MCF 10A (cell line): ENCODE measurements at regions not wholly inside any gene's neighbourhood (a gene's known extent, or its start where the extent isn't known, plus 50 kb on each side); places are given as distances from the start of the nearest gene placed in this dataset.

Experiments used
- BruUV-seq: library from RNA; stranded (reverse); fragments of 400-500 nt; replicated peaks from 2 replicates; lab custom pipeline; 2021; lab: Mats Ljungman, UMichigan
- CTCF ChIA-PET: fragments of 300-600 bp; sonication (Branson Sonifier 250); formaldehyde crosslinking; extraction: SDS; loops from one replicate; lab custom pipeline; 2021; ENCODE audit warnings: antibody characterized with exemption, inconsistent platforms; lab: Yijun Ruan, JAX
- POLR2A ChIA-PET: fragments of 300-600, 350-650 bp; sonication (Branson Sonifier 250); formaldehyde crosslinking; extraction: SDS; loops from one replicate; lab custom pipeline; 2020; ENCODE audit warnings: antibody characterized with exemption, inconsistent platforms; lab: Yijun Ruan, JAX
- DNase-seq: peaks from one replicate; pipeline ENCODE4 v3.0.0-alpha.2; 2018; ENCODE audit not compliant: unreplicated experiment
- H3K27ac Mint-ChIP-seq: one replicate; pipeline ENCODE4 v1.8.0; 2022; ENCODE audit warnings: mild to moderate bottlenecking, low read depth, mixed read lengths; ENCODE audit not compliant: unreplicated experiment
- H3K27me3 Mint-ChIP-seq: one replicate; pipeline ENCODE4 v1.8.0; 2022; ENCODE audit warnings: mixed read lengths; ENCODE audit not compliant: insufficient read depth, unreplicated experiment
- H3K36me3 Mint-ChIP-seq: one replicate; pipeline ENCODE4 v1.8.0; 2022; ENCODE audit warnings: mild to moderate bottlenecking, moderate library complexity, mixed read lengths; ENCODE audit not compliant: insufficient read depth, unreplicated experiment
- H3K4me1 Mint-ChIP-seq: one replicate; pipeline ENCODE4 v1.8.0; 2022; ENCODE audit warnings: mixed read lengths; ENCODE audit not compliant: insufficient read depth, unreplicated experiment
- H3K4me3 Mint-ChIP-seq: one replicate; pipeline ENCODE4 v1.8.0; 2022; ENCODE audit warnings: mild to moderate bottlenecking, moderate library complexity, mixed read lengths; ENCODE audit not compliant: unreplicated experiment
- H3K9me3 Mint-ChIP-seq: one replicate; pipeline ENCODE4 v1.8.0; 2022; ENCODE audit warnings: mixed read lengths; ENCODE audit not compliant: unreplicated experiment
- intact Hi-C: fragments of 100-400 bp; cut with micrococcal nuclease; formaldehyde crosslinking; loops from 2 replicates; pipeline ENCODE4 v1.14.1; 2022
- TF ChIP-seq, protein P1 (sequence below): fragments of 200-600 bp; IDR thresholded peaks from one replicate; pipeline ENCODE4 v1.8.0; 2022; ENCODE audit warnings: antibody characterized with exemption, mild to moderate bottlenecking; ENCODE audit not compliant: unreplicated experiment

DNA sequence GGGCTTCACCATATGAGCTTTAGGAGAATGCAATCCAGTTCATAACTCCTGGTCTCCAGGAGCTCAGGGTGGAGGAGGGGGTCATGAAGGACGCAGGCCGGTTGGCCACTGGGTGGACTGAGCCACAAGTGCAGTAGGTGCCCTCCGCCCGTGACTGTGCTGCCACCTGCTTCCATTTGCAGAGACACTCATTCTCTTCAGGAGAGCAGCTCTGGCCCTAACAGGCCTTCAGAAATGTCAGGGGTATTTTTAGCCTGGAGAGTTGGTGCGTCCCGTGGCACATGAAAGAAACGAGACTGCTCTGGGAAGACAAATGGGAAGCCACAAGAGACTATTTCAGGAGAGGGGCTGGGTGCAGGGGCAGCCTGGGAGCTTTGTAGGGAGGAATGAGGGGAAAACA is 74.6 kb upstream of the MYL2 start:
- no peak overlapping the region for H3K4me3 Mint-ChIP-seq
- no peak overlapping the region for H3K27ac Mint-ChIP-seq
- H3K4me1 Mint-ChIP-seq: no peaks in the 10 kb centered on the region
- no peaks in the 10 kb centered on the region for H3K36me3 Mint-ChIP-seq
- ChIA-PET POLR2A (interaction anchor here (0.6 kb wide), 1 partner anchor 254 kb away, joined by 3 read pairs; no protein-coding TSS in a partner anchor), CTCF (interaction anchor here (0.7 kb wide), 1 partner anchor 51 kb away, joined by 3 read pairs; no protein-coding TSS in a partner anchor)
- TF ChIP-seq, protein P1, sequence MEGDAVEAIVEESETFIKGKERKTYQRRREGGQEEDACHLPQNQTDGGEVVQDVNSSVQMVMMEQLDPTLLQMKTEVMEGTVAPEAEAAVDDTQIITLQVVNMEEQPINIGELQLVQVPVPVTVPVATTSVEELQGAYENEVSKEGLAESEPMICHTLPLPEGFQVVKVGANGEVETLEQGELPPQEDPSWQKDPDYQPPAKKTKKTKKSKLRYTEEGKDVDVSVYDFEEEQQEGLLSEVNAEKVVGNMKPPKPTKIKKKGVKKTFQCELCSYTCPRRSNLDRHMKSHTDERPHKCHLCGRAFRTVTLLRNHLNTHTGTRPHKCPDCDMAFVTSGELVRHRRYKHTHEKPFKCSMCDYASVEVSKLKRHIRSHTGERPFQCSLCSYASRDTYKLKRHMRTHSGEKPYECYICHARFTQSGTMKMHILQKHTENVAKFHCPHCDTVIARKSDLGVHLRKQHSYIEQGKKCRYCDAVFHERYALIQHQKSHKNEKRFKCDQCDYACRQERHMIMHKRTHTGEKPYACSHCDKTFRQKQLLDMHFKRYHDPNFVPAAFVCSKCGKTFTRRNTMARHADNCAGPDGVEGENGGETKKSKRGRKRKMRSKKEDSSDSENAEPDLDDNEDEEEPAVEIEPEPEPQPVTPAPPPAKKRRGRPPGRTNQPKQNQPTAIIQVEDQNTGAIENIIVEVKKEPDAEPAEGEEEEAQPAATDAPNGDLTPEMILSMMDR: no peak
- DNase-seq: no peak
- no peaks in the 10 kb centered on the region for H3K27me3 Mint-ChIP-seq
- no TSS peak for BruUV-seq
- no peaks in the 10 kb centered on the region for H3K9me3 Mint-ChIP-seq
- intact Hi-C loops: no loop called here

DNA sequence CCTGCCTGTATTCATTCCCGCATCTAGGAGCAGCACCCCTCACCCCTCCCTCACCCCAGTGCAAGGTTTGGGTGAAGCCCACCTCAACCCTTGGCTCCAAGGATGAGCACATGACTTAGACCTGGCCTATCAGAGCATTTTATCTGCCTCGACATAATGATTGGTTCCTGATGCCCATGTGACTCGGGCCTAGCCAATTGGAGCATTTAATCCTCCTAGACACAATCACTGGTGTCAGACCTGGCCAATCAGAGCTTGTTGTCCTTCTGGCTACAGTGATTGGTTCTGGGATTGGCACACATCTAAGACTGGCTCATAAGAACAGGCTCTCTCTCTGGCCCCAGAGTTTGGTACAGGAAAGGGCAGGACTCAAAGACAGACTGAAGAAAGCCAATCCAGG is 73.1 kb upstream of the MYL2 start:
- Mint-ChIP-seq H3K9me3 (no peaks in the 10 kb centered on the region), H3K4me3 (no peak overlapping the region), H3K27ac (no peak overlapping the region), H3K27me3 (peaks cover 9% of the 10 kb centered on the region), H3K36me3 (no peaks in the 10 kb centered on the region), H3K4me1 (no peaks in the 10 kb centered on the region)
- CTCF ChIA-PET: interaction anchor here (1.0 kb wide), 1 partner anchor 30 kb away, joined by 3 read pairs; no protein-coding TSS in a partner anchor
- TF ChIP-seq, protein P1: no peak
- no peak for DNase-seq
- intact Hi-C loops: no loop called here
- no TSS peak for BruUV-seq
- POLR2A ChIA-PET: interaction anchor here (0.6 kb wide), 1 partner anchor 399 kb away, joined by 3 read pairs; no protein-coding TSS in a partner anchor

DNA sequence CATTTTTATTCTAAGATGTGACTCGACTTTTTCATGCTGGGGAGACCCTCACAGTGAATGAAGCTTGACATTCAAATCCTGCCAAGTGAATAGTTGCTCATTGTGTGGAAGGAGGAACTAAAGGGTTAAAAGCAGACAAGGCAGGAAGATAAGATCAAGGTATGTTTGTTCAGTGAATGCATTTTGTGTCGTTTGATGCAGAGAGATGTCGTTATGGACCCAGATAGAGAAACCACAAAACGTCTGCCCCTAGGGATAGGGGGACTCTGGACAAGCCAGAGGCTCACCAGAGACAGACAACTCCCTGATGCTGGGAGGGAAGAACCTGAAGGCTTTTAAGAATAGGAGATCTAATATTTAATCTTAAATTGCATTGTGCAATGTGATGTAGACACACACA is 72.5 kb upstream of the MYL2 start:
- no peak overlapping the region for H3K4me3 Mint-ChIP-seq
- ChIA-PET POLR2A (no interaction called here), CTCF (interaction anchor here (1.1 kb wide), 1 partner anchor 9 kb away, joined by 3 read pairs; no protein-coding TSS in a partner anchor)
- H3K4me1 Mint-ChIP-seq: no peaks in the 10 kb centered on the region
- no peak overlapping the region for H3K27ac Mint-ChIP-seq
- TF ChIP-seq, protein P1: no peak
- no TSS peak for BruUV-seq
- H3K36me3 Mint-ChIP-seq: no peaks in the 10 kb centered on the region
- no peak for DNase-seq
- H3K27me3 Mint-ChIP-seq: peaks cover 14% of the 10 kb centered on the region
- intact Hi-C loops: no loop called here
- no peaks in the 10 kb centered on the region for H3K9me3 Mint-ChIP-seq

DNA sequence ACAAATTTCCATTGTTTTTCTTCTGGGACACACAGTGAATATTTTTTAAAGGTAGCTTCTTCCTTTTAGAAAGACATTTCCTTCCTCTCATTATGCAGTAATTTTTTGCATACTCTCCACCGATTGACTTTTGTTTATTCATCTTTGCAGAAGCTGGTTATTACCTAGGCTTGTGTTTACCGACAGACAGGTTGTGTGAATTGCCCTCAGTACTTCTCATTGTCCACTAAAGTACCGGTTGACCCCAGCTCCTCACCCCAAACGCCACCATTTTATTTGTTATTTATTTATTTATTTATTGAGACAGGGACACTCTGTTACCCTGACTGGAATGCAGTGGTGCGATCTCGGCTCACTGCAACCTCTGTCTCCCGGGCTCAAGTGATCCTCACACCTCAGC is 63.4 kb upstream of the MYL2 start:
- TF ChIP-seq, protein P1: no peak
- ChIA-PET CTCF (interaction anchor here (0.8 kb wide), 1 partner anchor 9 kb away, joined by 3 read pairs; no protein-coding TSS in a partner anchor), POLR2A (interaction anchor here (0.5 kb wide), 1 partner anchor 8 kb away, joined by 3 read pairs; no protein-coding TSS in a partner anchor)
- BruUV-seq: no TSS peak
- H3K4me1 Mint-ChIP-seq: no peaks in the 10 kb centered on the region
- no peak for DNase-seq
- no peaks in the 10 kb centered on the region for H3K9me3 Mint-ChIP-seq
- H3K36me3 Mint-ChIP-seq: no peaks in the 10 kb centered on the region
- no peak overlapping the region for H3K4me3 Mint-ChIP-seq
- peaks cover 94% of the 10 kb centered on the region for H3K27me3 Mint-ChIP-seq
- H3K27ac Mint-ChIP-seq: no peak overlapping the region
- intact Hi-C loops: no loop called here
